NB4 (cell line): ENCODE measurements at regions not wholly inside any gene's neighbourhood (a gene's known extent, or its start where the extent isn't known, plus 50 kb on each side); places are given as distances from the start of the nearest gene placed in this dataset.

Experiments used
- CTCF ChIP-seq: IDR thresholded peaks from one replicate; pipeline ENCODE4 v1.5.1; 2012; ENCODE audit warnings: low read depth, low read length
- POLR2A ChIP-seq: IDR thresholded peaks from 2 replicates; pipeline ENCODE4 v1.6.1; 2011; ENCODE audit warnings: mild to moderate bottlenecking; ENCODE audit not compliant: insufficient read length; ENCODE audit errors: extremely low read depth
- TF ChIP-seq, protein P1 (sequence below): IDR thresholded peaks from 2 replicates; pipeline ENCODE4 v1.6.1; 2011; ENCODE audit warnings: low read depth, low read length

- no peak for TF ChIP-seq POLR2A
- TF ChIP-seq, protein P1, sequence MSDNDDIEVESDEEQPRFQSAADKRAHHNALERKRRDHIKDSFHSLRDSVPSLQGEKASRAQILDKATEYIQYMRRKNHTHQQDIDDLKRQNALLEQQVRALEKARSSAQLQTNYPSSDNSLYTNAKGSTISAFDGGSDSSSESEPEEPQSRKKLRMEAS: no peak
- TF ChIP-seq CTCF: no peak
These were observed 80.2 kb upstream of the OPRM1 start for GRCh38 chr6:153958860-153959259.
